Astrocyte of the cerebellum (primary cell): ENCODE measurements at regions not wholly inside any gene's neighbourhood (a gene's known extent, or its start where the extent isn't known, plus 50 kb on each side); places are given as distances from the start of the nearest gene placed in this dataset.
"Not testable (repeated sequence)": the region's sequence is repeated elsewhere in the genome, so short reads cannot be mapped to it uniquely, and the experiment has no call there.

Experiments used
- DNase-seq: peaks from one replicate; pipeline ENCODE4 v3.0.0-alpha.2; 2011; ENCODE audit warnings: low read depth
- H3K4me3 ChIP-seq: 2 replicates; pipeline ENCODE4 v1.5.1; 2011; ENCODE audit warnings: mild to moderate bottlenecking, low read depth, low read length, moderate library complexity
- CTCF ChIP-seq: IDR thresholded peaks from 2 replicates; pipeline ENCODE4 v1.5.1; 2012; ENCODE audit warnings: low read length, low read depth, moderate library complexity, mild to moderate bottlenecking; ENCODE audit errors: missing control alignments
- in situ Hi-C: cut with HindIII; loops from 2 replicates; pipeline ENCODE4 v1.10.0; 2017; ENCODE audit warnings: low sequenced_read_pairs

- no peak for DNase-seq
- no peak overlapping the region for H3K4me3 ChIP-seq
- TF ChIP-seq CTCF: no peak
- in situ Hi-C loops: no loop called here
These were observed 426.5 kb downstream of the SH2D4B start for GRCh38 chr10:80964179-80964578.

GRCh38 chr10:80964955-80965614 lies 427.4 kb downstream of the SH2D4B start:
- in situ Hi-C loops: no loop called here
- no peak for TF ChIP-seq CTCF
- no peak overlapping the region for H3K4me3 ChIP-seq
- DNase-seq: no peak

- no peak overlapping the region for H3K4me3 ChIP-seq
- in situ Hi-C loops: no loop called here
- DNase-seq: no peak
- no peak for TF ChIP-seq CTCF
These were observed 428.8 kb downstream of the SH2D4B start for GRCh38 chr10:80966326-80966986.

- H3K4me3 ChIP-seq, in situ Hi-C loops, DNase-seq: not testable (repeated sequence)
These were observed 429.7 kb downstream of the SH2D4B start for GRCh38 chr10:80967357-80967756.

- no peak for TF ChIP-seq CTCF
- no peak overlapping the region for H3K4me3 ChIP-seq
- in situ Hi-C loops: no loop called here
- DNase-seq: no peak
These were observed 431.2 kb downstream of the SH2D4B start for GRCh38 chr10:80968903-80969302.

GRCh38 chr10:80971461-80971860 lies 433.8 kb downstream of the SH2D4B start:
- no peak for DNase-seq
- in situ Hi-C loops: no loop called here
- no peak for TF ChIP-seq CTCF
- H3K4me3 ChIP-seq: no peak overlapping the region

- no peak for DNase-seq
- in situ Hi-C loops: no loop called here
- no peak for TF ChIP-seq CTCF
- H3K4me3 ChIP-seq: no peak overlapping the region
These were observed 439.0 kb downstream of the SH2D4B start for GRCh38 chr10:80976658-80977057.
